Right ventricle myocardium superior (tissue), 1 donor: ENCODE measurements at regions not wholly inside any gene's neighbourhood (a gene's known extent, or its start where the extent isn't known, plus 50 kb on each side); places are given as distances from the start of the nearest gene placed in this dataset.
A peak's percentile ranks its signal among the peaks of the same experiment; 100 is the strongest.

Experiments
- ATAC-seq: fragments of 200-7000 bp; cut with Tn5 transposase; one replicate; pipeline ENCODE4 v1.9.1; 2020; ENCODE audit warnings: mild to moderate bottlenecking; ENCODE audit not compliant: poor library complexity
- DNase-seq: peaks from one replicate; pipeline ENCODE4 v3.0.0-alpha.2; 2020
- intact Hi-C: fragments of 100-400 bp; cut with DNase I; formaldehyde crosslinking; loops from one replicate; pipeline ENCODE4 v1.11.2; 2022
- donor health status: DM: no; HTN: yes; CAD: no; lungs with severe emphysema.

GRCh38 chr1:200328379-200328778 is 81.5 kb downstream of the ZNF281 start:
- ATAC-seq (no peak), DNase-seq (no peak)
- intact Hi-C loops, result no loop called here

GRCh38 chr1:200323856-200324400 is 85.9 kb downstream of the ZNF281 start:
- no peak for ATAC-seq
- intact Hi-C loops, result no loop called here
- DNase-seq, result no peak

- intact Hi-C loops, result no loop called here
- ATAC-seq (no peak), DNase-seq (no peak)
Measured at GRCh38 chr1:200319148-200319547, 90.7 kb downstream of the ZNF281 start.

- intact Hi-C loops, result no loop called here
- ATAC-seq (no peak), DNase-seq (no peak)
Measured at GRCh38 chr1:200317236-200317635, 92.6 kb downstream of the ZNF281 start.

GRCh38 chr1:200316148-200316803 is 93.6 kb downstream of the ZNF281 start:
- ATAC-seq, result no peak
- DNase-seq, result no peak
- intact Hi-C loops, result no loop called here

GRCh38 chr1:200314085-200314750 is 95.6 kb downstream of the ZNF281 start:
- DNase-seq, result no peak
- no peak for ATAC-seq
- intact Hi-C loops, result no loop called here

- ATAC-seq (no peak), DNase-seq (no peak)
- intact Hi-C loops, result no loop called here
Measured at GRCh38 chr1:200311256-200311655, 98.6 kb downstream of the ZNF281 start.

- DNase-seq (no peak), ATAC-seq (no peak)
- intact Hi-C loops, result no loop called here
Measured at GRCh38 chr1:200310824-200311223, 99.0 kb downstream of the ZNF281 start.

GRCh38 chr1:200307755-200308066 is 102.1 kb downstream of the ZNF281 start:
- ATAC-seq (no peak), DNase-seq (no peak)
- intact Hi-C loops, result loop anchor here (10.0 kb wide), 1 partner anchor 623 kb away; no protein-coding TSS in a partner anchor

- DNase-seq (no peak), ATAC-seq (no peak)
- intact Hi-C loops, result loop anchor here (10.0 kb wide), 1 partner anchor 622 kb away; no protein-coding TSS in a partner anchor
Measured at GRCh38 chr1:200306944-200307754, 102.7 kb downstream of the ZNF281 start.

GRCh38 chr1:200305806-200306205 is 104.0 kb downstream of the ZNF281 start:
- intact Hi-C loops, result loop anchor here (10.0 kb wide), 1 partner anchor 621 kb away; no protein-coding TSS in a partner anchor
- ATAC-seq (no peak), DNase-seq (no peak)

GRCh38 chr1:200304171-200304570 is 105.7 kb downstream of the ZNF281 start:
- ATAC-seq (no peak), DNase-seq (no peak)
- intact Hi-C loops, result loop anchor here (10.0 kb wide), 1 partner anchor 619 kb away; no protein-coding TSS in a partner anchor

GRCh38 chr1:200302921-200303290 is 106.9 kb downstream of the ZNF281 start:
- intact Hi-C loops, result loop anchor here (10.0 kb wide), 1 partner anchor 618 kb away; no protein-coding TSS in a partner anchor
- DNase-seq, result no peak
- ATAC-seq, result peak; percentile 52

- DNase-seq (no peak), ATAC-seq (peak; percentile 78)
- intact Hi-C loops, result loop anchor here (10.0 kb wide), 1 partner anchor 618 kb away; no protein-coding TSS in a partner anchor
Measured at GRCh38 chr1:200302192-200302920, 107.5 kb downstream of the ZNF281 start.

- ATAC-seq, result no peak
Measured at GRCh38 chr1:200301152-200301551, 108.7 kb downstream of the ZNF281 start.

GRCh38 chr1:200299571-200299970 is 110.3 kb downstream of the ZNF281 start:
- intact Hi-C loops, result no loop called here
- DNase-seq (no peak), ATAC-seq (no peak)

More at GRCh38 chr1:200301152-200301551, 108.7 kb downstream of the ZNF281 start:
- intact Hi-C loops, result loop anchor here (10.0 kb wide), 1 partner anchor 616 kb away; no protein-coding TSS in a partner anchor
- no peak for DNase-seq

- intact Hi-C loops, result no loop called here
- DNase-seq, result no peak
- no peak for ATAC-seq
Measured at GRCh38 chr1:200298242-200298641, 111.6 kb downstream of the ZNF281 start.

GRCh38 chr1:200296091-200296661 is 113.7 kb downstream of the ZNF281 start:
- intact Hi-C loops, result no loop called here
- ATAC-seq, result no peak
- DNase-seq, result no peak
